ENCODE measurements at regions not wholly inside any gene's neighbourhood (a gene's known extent, or its start where the extent isn't known, plus 50 kb on each side); places are given as distances from the start of the nearest gene placed in this dataset.

DNA sequence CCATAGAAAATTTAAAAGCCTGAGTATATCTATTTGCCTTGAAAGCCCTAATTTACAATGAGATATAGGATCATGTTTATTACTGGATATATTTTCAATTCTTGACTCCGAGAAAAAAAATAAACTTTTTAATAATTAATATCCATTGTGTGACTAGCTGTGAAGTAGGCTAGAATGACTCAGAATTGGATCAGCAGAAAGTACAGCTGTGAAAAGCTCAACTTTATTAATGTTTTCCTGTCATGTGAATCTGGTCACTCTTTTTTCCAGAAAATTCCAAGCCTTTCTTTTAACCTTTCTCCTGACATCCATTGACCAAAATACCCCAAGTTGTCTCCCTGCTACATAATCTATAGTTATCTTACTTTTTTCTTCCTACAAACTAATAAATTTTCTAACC lies 171.8 kb upstream of the PACRGL start:
- TF ChIP-seq, protein P1, sequence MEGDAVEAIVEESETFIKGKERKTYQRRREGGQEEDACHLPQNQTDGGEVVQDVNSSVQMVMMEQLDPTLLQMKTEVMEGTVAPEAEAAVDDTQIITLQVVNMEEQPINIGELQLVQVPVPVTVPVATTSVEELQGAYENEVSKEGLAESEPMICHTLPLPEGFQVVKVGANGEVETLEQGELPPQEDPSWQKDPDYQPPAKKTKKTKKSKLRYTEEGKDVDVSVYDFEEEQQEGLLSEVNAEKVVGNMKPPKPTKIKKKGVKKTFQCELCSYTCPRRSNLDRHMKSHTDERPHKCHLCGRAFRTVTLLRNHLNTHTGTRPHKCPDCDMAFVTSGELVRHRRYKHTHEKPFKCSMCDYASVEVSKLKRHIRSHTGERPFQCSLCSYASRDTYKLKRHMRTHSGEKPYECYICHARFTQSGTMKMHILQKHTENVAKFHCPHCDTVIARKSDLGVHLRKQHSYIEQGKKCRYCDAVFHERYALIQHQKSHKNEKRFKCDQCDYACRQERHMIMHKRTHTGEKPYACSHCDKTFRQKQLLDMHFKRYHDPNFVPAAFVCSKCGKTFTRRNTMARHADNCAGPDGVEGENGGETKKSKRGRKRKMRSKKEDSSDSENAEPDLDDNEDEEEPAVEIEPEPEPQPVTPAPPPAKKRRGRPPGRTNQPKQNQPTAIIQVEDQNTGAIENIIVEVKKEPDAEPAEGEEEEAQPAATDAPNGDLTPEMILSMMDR (conservative IDR thresholded peaks at IDR 0.05; ENCODE audit: low read length) = no peak
- peak; percentile 47 for DNase-seq (ENCODE audit: low read depth)

DNA sequence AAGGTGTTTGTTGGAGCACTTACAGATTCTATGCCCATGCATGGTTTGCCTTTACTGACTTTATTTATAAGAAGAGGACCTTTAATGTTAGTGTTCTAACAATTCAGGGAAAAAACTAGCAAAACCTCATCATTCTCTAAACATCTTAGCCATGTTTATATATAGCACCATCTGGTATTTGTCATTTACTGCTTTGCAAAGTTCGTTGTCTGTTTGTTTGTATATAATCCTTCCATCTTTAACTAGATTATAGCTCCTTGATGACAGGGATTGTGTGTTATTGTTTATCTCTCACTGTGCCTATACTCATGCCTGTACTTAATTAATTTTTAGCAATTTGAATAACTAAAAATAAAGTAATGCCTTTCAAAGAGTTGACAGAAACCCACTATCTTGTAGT lies 170.6 kb upstream of the PACRGL start:
- H3K4me3 ChIP-seq (ENCODE audit: low read length) = no peak overlapping the region
- no peak for DNase-seq (ENCODE audit: low read depth)
- TF ChIP-seq, protein P1 (conservative IDR thresholded peaks at IDR 0.05; ENCODE audit: low read length) = no peak

More for the DNA sequence above, 171.8 kb upstream of the PACRGL start:
- H3K4me3 ChIP-seq (ENCODE audit: low read length) = no peak overlapping the region

DNA sequence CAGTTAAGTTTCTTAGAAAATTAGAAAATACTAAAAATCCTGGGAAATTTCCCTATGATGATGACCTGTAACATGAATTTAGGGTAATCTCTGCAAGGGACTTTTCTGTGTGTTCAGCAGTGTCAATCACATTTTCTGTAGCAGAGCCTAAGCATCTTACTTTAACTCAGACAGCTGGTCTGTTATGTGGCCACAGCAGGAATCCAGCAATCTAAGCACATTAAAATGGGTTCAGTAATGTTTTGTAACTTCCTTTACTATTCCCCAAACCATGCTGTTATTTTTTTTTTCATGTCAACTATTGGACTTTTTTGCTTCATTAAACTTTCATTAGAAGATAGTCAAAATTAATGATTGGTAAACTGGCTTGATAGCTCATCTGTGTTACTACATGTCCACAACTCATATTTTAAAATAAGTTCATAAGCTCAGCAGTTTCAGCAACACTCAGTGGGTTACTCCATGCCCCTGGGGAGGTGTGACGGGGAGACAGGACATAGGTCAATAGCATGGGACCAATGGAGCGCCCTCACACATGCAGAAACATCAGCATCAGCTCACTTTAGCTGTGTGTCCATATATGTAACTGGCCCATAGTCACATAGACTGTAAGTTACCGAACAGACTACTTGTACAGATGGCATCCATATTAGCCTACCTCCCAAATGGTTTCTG lies 168.0 kb upstream of the PACRGL start:
- TF ChIP-seq, protein P1 (conservative IDR thresholded peaks at IDR 0.05; ENCODE audit: low read length) = no peak
- H3K4me3 ChIP-seq (ENCODE audit: low read length) = no peak overlapping the region
- DNase-seq (ENCODE audit: low read depth) = peak; percentile 49

DNA sequence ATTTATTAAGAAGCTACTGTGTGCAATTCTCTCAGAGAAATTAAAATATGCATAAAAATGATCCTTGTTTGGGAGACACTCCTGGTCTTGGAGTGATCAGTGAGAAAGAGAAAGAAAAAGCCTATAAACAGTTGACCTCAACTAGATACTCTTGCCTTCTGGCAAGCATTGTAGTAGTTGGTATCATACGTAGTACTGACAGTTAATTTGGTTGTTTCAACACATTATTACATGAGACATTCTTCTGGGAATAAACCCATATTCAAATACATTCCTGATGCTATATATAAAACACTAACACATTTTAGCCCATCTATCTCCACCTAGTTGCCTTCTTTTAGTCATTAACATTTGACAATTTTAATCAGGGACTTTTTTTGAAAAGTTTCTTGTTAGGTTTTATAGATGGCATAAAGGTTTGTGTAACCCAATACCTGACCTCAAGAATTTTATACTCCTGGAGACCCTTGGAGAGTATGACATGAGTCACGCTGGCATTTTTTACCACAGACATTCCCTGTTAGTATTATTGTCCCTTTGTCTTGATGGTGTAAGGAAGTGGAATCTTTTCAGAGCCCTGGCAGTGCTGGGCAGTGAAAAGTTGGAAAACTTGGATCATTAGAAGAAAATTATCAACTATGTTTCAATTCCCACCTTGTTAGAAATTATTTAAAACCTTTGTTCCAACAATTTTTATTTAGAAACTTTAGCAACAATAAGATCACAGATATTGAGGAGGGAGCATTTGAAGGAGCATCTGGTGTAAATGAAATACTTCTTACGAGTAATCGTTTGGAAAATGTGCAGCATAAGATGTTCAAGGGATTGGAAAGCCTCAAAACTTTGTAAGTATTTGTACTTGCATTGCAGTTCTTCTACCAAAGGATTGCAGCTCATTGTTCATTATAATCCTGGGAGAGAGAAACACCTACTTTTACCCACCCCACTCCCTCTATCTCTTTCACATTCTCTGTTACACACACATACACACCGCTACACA lies 167.1 kb upstream of the PACRGL start:
- no peak overlapping the region for H3K4me3 ChIP-seq (ENCODE audit: low read length)
- DNase-seq (ENCODE audit: low read depth) = peak; percentile 86
- TF ChIP-seq, protein P1 (conservative IDR thresholded peaks at IDR 0.05; ENCODE audit: low read length) = no peak

DNA sequence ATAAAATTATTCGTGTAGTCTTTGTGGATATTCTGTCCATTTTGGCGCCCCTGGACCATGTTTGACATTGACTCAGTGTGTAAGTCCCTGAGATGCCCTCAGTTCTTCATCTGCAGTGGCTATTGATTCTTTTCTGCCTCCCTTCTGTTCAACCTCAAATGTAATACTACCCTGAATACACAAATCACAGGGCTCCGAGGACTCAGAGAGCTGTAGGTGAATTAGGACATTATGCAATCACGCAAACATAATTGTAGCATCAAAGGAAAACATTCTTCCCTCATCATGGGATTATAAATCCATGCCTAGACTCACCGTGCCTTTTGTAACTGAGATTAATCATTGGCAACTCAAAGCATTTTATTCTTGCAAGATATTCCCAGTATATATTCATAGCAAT lies 161.4 kb upstream of the PACRGL start:
- H3K4me3 ChIP-seq (ENCODE audit: low read length) = no peak overlapping the region
- TF ChIP-seq, protein P1 (conservative IDR thresholded peaks at IDR 0.05; ENCODE audit: low read length) = no peak
- no peak for DNase-seq (ENCODE audit: low read depth)

DNA sequence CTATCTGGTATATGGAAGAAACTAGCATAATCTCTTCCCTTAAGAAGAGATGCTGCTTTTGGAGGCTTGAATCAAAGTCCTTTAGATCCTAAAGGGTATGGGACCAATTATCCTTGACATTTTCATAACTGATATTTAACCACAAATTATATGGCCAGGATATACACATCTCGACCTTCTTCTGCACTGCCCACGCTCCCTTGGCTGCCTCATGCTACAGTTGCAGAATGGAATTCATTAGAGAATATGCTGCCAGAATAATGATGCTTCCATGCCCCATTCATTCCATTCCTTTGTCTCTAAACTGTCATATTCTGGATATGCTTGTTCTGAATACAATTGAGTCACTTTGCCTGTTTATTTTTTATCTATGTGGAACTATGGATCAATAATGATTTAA lies 157.1 kb upstream of the PACRGL start:
- TF ChIP-seq, protein P1 (conservative IDR thresholded peaks at IDR 0.05; ENCODE audit: low read length) = no peak
- peak; percentile 52 for DNase-seq (ENCODE audit: low read depth)

More for the DNA sequence above, 157.1 kb upstream of the PACRGL start:
- H3K4me3 ChIP-seq (ENCODE audit: low read length) = no peak overlapping the region
